ENCODE measurements at regions not wholly inside any gene's neighbourhood (a gene's known extent, or its start where the extent isn't known, plus 50 kb on each side); places are given as distances from the start of the nearest gene placed in this dataset.
"Not testable (repeated sequence)": the region's sequence is repeated elsewhere in the genome, so short reads cannot be mapped to it uniquely, and the experiment has no call there.

DNA sequence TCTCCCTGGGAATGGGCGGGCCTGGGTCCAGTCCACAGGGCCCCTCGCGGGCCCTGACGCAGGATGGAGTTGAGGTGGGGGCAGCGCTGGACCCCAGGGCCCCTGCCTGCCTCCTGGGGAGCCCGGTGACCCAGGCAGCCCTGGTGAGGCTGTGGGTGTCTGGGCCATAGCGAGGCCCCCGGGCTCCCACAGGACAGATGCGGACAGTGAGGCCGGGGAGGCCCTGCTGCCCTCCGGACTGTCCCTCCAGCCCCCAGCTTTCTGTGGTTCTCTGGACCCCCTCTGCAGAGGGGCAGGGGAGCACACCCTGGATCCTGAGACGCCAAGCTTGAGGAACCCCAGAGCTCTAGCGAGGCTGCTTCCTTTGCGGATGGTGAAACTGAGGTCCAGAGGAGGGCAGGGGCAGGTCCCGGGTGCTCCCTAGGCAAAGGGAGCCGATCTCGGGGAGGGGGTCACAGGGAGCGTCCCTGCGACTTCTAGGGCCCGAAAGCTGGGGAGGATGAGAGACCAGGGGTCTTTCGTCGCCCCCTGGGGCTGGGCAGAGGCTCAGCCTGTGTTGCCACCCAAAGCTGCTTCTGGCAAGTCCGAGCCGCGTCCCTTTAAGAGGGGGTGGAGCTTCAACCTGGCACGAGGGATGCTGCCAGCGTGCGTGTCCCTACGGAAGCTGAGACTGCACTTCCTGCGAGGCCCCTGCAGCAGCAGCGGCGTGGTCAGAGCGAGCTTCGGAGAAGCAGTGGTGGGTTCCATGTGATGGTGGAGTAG, 94.6 kb downstream of the POTEM start:
- TF ChIP-seq, protein P1, sequence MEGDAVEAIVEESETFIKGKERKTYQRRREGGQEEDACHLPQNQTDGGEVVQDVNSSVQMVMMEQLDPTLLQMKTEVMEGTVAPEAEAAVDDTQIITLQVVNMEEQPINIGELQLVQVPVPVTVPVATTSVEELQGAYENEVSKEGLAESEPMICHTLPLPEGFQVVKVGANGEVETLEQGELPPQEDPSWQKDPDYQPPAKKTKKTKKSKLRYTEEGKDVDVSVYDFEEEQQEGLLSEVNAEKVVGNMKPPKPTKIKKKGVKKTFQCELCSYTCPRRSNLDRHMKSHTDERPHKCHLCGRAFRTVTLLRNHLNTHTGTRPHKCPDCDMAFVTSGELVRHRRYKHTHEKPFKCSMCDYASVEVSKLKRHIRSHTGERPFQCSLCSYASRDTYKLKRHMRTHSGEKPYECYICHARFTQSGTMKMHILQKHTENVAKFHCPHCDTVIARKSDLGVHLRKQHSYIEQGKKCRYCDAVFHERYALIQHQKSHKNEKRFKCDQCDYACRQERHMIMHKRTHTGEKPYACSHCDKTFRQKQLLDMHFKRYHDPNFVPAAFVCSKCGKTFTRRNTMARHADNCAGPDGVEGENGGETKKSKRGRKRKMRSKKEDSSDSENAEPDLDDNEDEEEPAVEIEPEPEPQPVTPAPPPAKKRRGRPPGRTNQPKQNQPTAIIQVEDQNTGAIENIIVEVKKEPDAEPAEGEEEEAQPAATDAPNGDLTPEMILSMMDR (IDR thresholded peaks at IDR 0.05): not testable (repeated sequence)
- not testable (repeated sequence) for TF ChIP-seq POLR2AphosphoS5 (IDR thresholded peaks at IDR 0.05)

Measured in prostate gland (tissue), 2 donors.